Rectal smooth muscle tissue (tissue), 1 donor: ENCODE measurements at regions not wholly inside any gene's neighbourhood (a gene's known extent, or its start where the extent isn't known, plus 50 kb on each side); places are given as distances from the start of the nearest gene placed in this dataset.

ENCODE experiments used
- H3K27ac ChIP-seq: one replicate; pipeline ENCODE4 v1.7.0; 2013; ENCODE audit warnings: low read depth, low read length, inconsistent platforms
- H3K27me3 ChIP-seq: one replicate; pipeline ENCODE4 v1.7.0; 2013; ENCODE audit warnings: low read length; ENCODE audit not compliant: control insufficient read depth, insufficient read depth
- H3K36me3 ChIP-seq: one replicate; pipeline ENCODE4 v1.7.0; 2013; ENCODE audit warnings: low read length; ENCODE audit not compliant: control insufficient read depth, insufficient read depth
- H3K4me1 ChIP-seq: one replicate; pipeline ENCODE4 v1.7.0; 2013; ENCODE audit warnings: low read length; ENCODE audit not compliant: control insufficient read depth, insufficient read depth
- H3K4me3 ChIP-seq: one replicate; pipeline ENCODE4 v1.7.0; 2013; ENCODE audit warnings: low read length
- H3K9ac ChIP-seq: one replicate; pipeline ENCODE4 v1.7.0; 2013; ENCODE audit warnings: low read length

GRCh38 chr1:54497338-54497737 lies 50.7 kb upstream of the ACOT11 start:
- Histone ChIP-seq H3K9ac (no peak overlapping the region), H3K4me3 (no peak overlapping the region), H3K36me3 (no peaks in the 10 kb centered on the region), H3K4me1 (peaks cover 10% of the 10 kb centered on the region), H3K27me3 (peaks cover 2% of the 10 kb centered on the region), H3K27ac (no peak overlapping the region)

GRCh38 chr1:54495954-54496353 lies 52.1 kb upstream of the ACOT11 start:
- peaks cover 2% of the 10 kb centered on the region for H3K27me3 ChIP-seq
- peaks cover 10% of the 10 kb centered on the region for H3K4me1 ChIP-seq
- no peaks in the 10 kb centered on the region for H3K36me3 ChIP-seq
- H3K4me3 ChIP-seq: no peak overlapping the region
- H3K27ac ChIP-seq: no peak overlapping the region
- no peak overlapping the region for H3K9ac ChIP-seq

- peaks cover 6% of the 10 kb centered on the region for H3K4me1 ChIP-seq
- no peak overlapping the region for H3K9ac ChIP-seq
- no peaks in the 10 kb centered on the region for H3K36me3 ChIP-seq
- no peak overlapping the region for H3K27ac ChIP-seq
- H3K4me3 ChIP-seq: no peak overlapping the region
- no peaks in the 10 kb centered on the region for H3K27me3 ChIP-seq
Observed at GRCh38 chr1:54493608-54494007, 54.4 kb upstream of the ACOT11 start.

- no peak overlapping the region for H3K4me3 ChIP-seq
- H3K4me1 ChIP-seq: peaks cover 24% of the 10 kb centered on the region
- H3K36me3 ChIP-seq: no peaks in the 10 kb centered on the region
- no peak overlapping the region for H3K9ac ChIP-seq
- no peaks in the 10 kb centered on the region for H3K27me3 ChIP-seq
- H3K27ac ChIP-seq: no peak overlapping the region
Observed at GRCh38 chr1:54490361-54491248, 57.4 kb upstream of the ACOT11 start.

- Histone ChIP-seq H3K4me1 (peaks cover 29% of the 10 kb centered on the region), H3K27me3 (no peaks in the 10 kb centered on the region), H3K36me3 (no peaks in the 10 kb centered on the region), H3K9ac (no peak overlapping the region), H3K27ac (no peak overlapping the region), H3K4me3 (no peak overlapping the region)
Observed at GRCh38 chr1:54489627-54490250, 58.3 kb upstream of the ACOT11 start.

- no peaks in the 10 kb centered on the region for H3K27me3 ChIP-seq
- peaks cover 29% of the 10 kb centered on the region for H3K4me1 ChIP-seq
- peak overlapping the region; percentile 67 for H3K9ac ChIP-seq
- peak overlapping the region; percentile 77 for H3K4me3 ChIP-seq
- H3K36me3 ChIP-seq: no peaks in the 10 kb centered on the region
- peak overlapping the region; percentile 94 for H3K27ac ChIP-seq
Observed at GRCh38 chr1:54488779-54489626, 59.0 kb upstream of the ACOT11 start.

- H3K27ac ChIP-seq: peak overlapping the region; percentile 94
- H3K4me1 ChIP-seq: peaks cover 29% of the 10 kb centered on the region
- no peak overlapping the region for H3K9ac ChIP-seq
- peak overlapping the region; percentile 77 for H3K4me3 ChIP-seq
- no peaks in the 10 kb centered on the region for H3K27me3 ChIP-seq
- H3K36me3 ChIP-seq: no peaks in the 10 kb centered on the region
Observed at GRCh38 chr1:54488065-54488750, 59.8 kb upstream of the ACOT11 start.

- H3K4me1 ChIP-seq: peaks cover 29% of the 10 kb centered on the region
- H3K27ac ChIP-seq: peak overlapping the region; percentile 88
- no peaks in the 10 kb centered on the region for H3K27me3 ChIP-seq
- no peaks in the 10 kb centered on the region for H3K36me3 ChIP-seq
- H3K4me3 ChIP-seq: peak overlapping the region; percentile 63
- H3K9ac ChIP-seq: no peak overlapping the region
Observed at GRCh38 chr1:54487571-54488050, 60.4 kb upstream of the ACOT11 start.

- peak overlapping the region; percentile 88 for H3K27ac ChIP-seq
- peak overlapping the region; percentile 33 for H3K4me3 ChIP-seq
- H3K9ac ChIP-seq: no peak overlapping the region
- no peaks in the 10 kb centered on the region for H3K36me3 ChIP-seq
- no peaks in the 10 kb centered on the region for H3K27me3 ChIP-seq
- H3K4me1 ChIP-seq: peaks cover 29% of the 10 kb centered on the region
Observed at GRCh38 chr1:54486907-54487306, 61.1 kb upstream of the ACOT11 start.

- H3K27ac ChIP-seq: peak overlapping the region; percentile 61
Observed at GRCh38 chr1:54485416-54485815, 62.6 kb upstream of the ACOT11 start.

GRCh38 chr1:54483875-54484437 lies 64.1 kb upstream of the ACOT11 start:
- no peaks in the 10 kb centered on the region for H3K27me3 ChIP-seq
- H3K36me3 ChIP-seq: no peaks in the 10 kb centered on the region
- H3K27ac ChIP-seq: no peak overlapping the region
- H3K9ac ChIP-seq: no peak overlapping the region
- no peak overlapping the region for H3K4me3 ChIP-seq
- H3K4me1 ChIP-seq: peaks cover 24% of the 10 kb centered on the region

More at GRCh38 chr1:54485416-54485815, 62.6 kb upstream of the ACOT11 start:
- peaks cover 29% of the 10 kb centered on the region for H3K4me1 ChIP-seq
- H3K27me3 ChIP-seq: no peaks in the 10 kb centered on the region
- no peaks in the 10 kb centered on the region for H3K36me3 ChIP-seq
- no peak overlapping the region for H3K9ac ChIP-seq
- H3K4me3 ChIP-seq: no peak overlapping the region
